Astrocyte of the cerebellum (primary cell): ENCODE measurements at regions not wholly inside any gene's neighbourhood (a gene's known extent, or its start where the extent isn't known, plus 50 kb on each side); places are given as distances from the start of the nearest gene placed in this dataset.

Source experiments
- DNase-seq: peaks from one replicate; pipeline ENCODE4 v3.0.0-alpha.2; 2011; ENCODE audit warnings: low read depth
- H3K4me3 ChIP-seq: 2 replicates; pipeline ENCODE4 v1.5.1; 2011; ENCODE audit warnings: mild to moderate bottlenecking, low read depth, low read length, moderate library complexity
- CTCF ChIP-seq: IDR thresholded peaks from 2 replicates; pipeline ENCODE4 v1.5.1; 2012; ENCODE audit warnings: low read length, low read depth, moderate library complexity, mild to moderate bottlenecking; ENCODE audit errors: missing control alignments
- in situ Hi-C: cut with HindIII; loops from 2 replicates; pipeline ENCODE4 v1.10.0; 2017; ENCODE audit warnings: low sequenced_read_pairs

DNA sequence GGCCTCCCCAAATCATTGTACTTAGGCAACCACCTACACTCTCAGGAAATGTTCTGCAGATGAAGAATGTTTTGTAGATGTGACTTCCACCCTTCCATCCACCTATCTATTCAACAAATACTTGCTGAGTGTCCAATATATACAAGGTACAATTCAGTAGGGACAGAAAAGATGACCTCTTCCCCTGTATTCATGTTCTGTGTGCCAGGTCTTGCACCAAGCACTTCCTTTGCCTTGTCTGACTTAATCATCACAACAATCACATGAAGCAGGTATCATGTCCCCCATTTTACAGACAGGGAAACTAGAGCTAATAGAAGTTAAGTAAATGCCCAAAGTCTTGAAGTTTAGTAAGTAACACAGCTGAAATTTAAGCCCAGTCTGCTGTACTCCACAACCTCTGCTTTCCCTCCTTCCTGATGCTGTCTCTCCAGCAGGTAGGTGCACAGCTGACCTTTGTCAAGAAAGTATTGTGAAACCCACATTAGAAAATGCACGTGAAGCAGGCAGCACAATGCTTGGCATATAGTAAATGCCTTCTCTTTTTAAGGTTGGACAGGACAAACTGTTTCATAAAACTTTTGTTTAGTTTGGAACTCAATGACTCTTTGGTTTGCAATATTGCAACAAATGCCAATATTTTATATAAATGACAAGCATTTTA lies 296.5 kb downstream of the DEPDC1B start:
- in situ Hi-C loops: no loop called here
- TF ChIP-seq CTCF: no peak
- no peak overlapping the region for H3K4me3 ChIP-seq
- DNase-seq: no peak

- in situ Hi-C loops: no loop called here
- no peak for DNase-seq
- no peak for TF ChIP-seq CTCF
- no peak overlapping the region for H3K4me3 ChIP-seq
Measured at GRCh38 chr5:60402161-60402785, 297.7 kb downstream of the DEPDC1B start.

DNA sequence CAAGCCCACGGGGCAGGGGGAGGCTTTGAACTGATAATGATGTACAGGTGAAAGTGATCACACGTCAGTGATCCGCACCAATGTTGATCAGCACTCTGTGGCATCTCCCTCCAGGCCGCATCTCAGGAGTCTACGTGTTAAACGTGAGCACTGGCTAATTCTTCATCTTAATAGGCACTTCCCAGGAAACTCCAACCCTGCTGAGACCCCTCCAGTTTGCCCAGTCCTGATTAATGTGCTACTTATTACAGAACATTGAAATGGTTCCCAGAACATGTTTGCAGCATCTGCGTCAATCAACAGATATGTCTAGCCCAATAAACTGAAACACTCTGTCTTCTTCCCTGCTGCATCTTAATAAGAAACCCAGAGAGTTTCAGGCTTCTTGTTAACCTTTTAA lies 298.4 kb downstream of the DEPDC1B start:
- H3K4me3 ChIP-seq: no peak overlapping the region
- TF ChIP-seq CTCF: no peak
- no peak for DNase-seq
- in situ Hi-C loops: no loop called here

DNA sequence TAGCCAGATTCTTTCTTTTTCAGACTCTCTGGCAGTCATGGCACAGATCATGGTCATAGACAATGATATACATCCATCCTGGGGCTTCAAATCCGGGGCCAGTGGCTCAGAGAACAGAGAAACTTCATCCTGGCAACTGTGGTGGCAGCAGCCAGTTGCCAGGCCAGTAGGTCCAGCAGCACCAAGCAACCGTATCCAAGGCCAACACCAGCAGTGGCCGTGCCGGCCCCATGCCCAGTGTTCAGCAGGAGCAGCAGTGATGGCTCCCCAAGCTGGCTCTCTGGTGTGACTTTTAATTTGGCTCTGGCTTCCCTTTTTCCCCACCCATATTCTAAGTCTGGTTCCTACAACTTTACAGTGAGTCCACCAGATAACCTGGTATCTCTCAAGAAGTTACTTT lies 300.5 kb downstream of the DEPDC1B start:
- H3K4me3 ChIP-seq: no peak overlapping the region
- in situ Hi-C loops: no loop called here
- no peak for TF ChIP-seq CTCF
- no peak for DNase-seq

DNA sequence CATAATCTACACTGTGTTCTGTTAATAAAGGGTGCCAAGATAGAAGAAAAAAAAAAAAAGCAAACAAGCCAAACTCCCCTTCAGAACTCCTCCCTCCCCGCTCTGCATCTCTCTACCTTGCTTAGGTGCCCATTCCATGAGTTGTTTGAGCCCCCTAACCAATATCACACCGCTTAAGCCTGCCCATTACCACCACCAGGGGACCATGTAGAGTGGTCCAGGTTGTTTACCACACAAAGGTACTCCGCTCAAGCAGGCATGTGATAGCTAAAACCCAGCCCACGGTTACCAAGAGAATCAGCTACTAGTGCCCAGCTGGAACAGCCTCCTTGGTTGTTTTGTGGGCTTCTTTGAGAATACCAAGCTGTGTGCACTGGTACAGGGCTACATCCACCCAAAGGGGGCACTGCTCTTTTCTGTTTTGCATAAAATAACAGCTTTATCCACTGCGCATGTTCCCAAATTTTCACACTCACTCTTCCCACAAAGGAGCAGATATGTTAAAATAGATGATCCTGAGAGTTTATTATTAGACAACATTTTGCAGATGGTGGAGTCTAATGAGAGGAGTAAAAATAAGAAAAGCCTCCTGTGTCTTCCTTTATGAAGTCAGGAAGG lies 304.1 kb downstream of the DEPDC1B start:
- TF ChIP-seq CTCF: no peak
- H3K4me3 ChIP-seq: no peak overlapping the region
- in situ Hi-C loops: no loop called here
- DNase-seq: no peak

DNA sequence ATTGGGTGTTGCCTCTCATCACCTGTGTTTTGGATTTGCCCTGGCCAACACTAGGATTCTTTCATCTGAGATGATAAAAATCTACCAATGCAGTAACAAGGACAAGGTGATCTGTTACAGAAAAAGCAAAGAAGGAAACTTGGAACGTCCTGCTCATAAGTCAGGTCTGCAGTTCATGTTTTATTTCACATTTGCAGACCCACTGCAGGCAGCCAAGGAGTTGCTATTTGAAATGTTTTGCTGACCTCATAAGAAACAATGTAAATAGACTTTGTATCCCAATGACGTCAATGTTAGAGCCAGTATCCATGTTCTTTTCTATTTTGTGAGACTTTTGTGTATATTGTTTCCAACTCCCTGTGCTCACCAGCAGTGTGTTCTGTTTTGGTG lies 312.9 kb downstream of the DEPDC1B start:
- H3K4me3 ChIP-seq: no peak overlapping the region
- TF ChIP-seq CTCF: no peak
- DNase-seq: no peak
- in situ Hi-C loops: no loop called here
